OCI-LY7 (cell line): ENCODE measurements at regions not wholly inside any gene's neighbourhood (a gene's known extent, or its start where the extent isn't known, plus 50 kb on each side); places are given as distances from the start of the nearest gene placed in this dataset.
"Not testable (repeated sequence)": the region's sequence is repeated elsewhere in the genome, so short reads cannot be mapped to it uniquely, and the experiment has no call there.

Experiments used
- BruUV-seq: library from RNA; stranded (reverse); fragments of 400-500 nt; replicated peaks from 2 replicates; lab custom pipeline; 2021; lab: Mats Ljungman, UMichigan
- CTCF ChIA-PET: fragments of 300-600 bp; sonication (Branson Sonifier 250); formaldehyde crosslinking; loops from one replicate; lab custom pipeline; 2022; ENCODE audit warnings: antibody characterized with exemption; ENCODE audit not compliant: unreplicated experiment; lab: Charles Lee
- POLR2A ChIA-PET: fragments of 300-600 bp; sonication (Branson Sonifier 250); formaldehyde crosslinking; loops from one replicate; lab custom pipeline; 2022; ENCODE audit warnings: antibody characterized with exemption; lab: Charles Lee
- DNase-seq: peaks from one replicate; pipeline ENCODE4 v3.0.0-alpha.2; 2015; ENCODE audit warnings: low spot score
- H2AFZ ChIP-seq: fragments of 200-600 bp; sonication (generic), shearing (Covaris generic); 2 replicates; pipeline ENCODE4 v1.6.1; 2014; ENCODE audit warnings: mild to moderate bottlenecking, antibody characterized with exemption, low read length, moderate library complexity
- H3K27ac ChIP-seq: fragments of 200-600 bp; sonication (generic); 2 replicates; pipeline ENCODE4 v1.5.1; 2014; ENCODE audit warnings: mixed run types, low read depth, mild to moderate bottlenecking, moderate library complexity, low read length, inconsistent platforms; ENCODE audit not compliant: poor library complexity, severe bottlenecking
- H3K36me3 ChIP-seq: fragments of 200-600 bp; sonication (generic); 2 replicates; pipeline ENCODE4 v1.6.1; 2014; ENCODE audit warnings: mild to moderate bottlenecking, antibody characterized with exemption, low read length, moderate library complexity, mixed read lengths; ENCODE audit not compliant: insufficient read depth
- H3K4me1 ChIP-seq: fragments of 200-600 bp; sonication (generic); 2 replicates; pipeline ENCODE4 v1.5.1; 2014; ENCODE audit warnings: mild to moderate bottlenecking, low read length; ENCODE audit not compliant: insufficient read depth, poor library complexity, severe bottlenecking
- H3K4me2 ChIP-seq: fragments of 200-600 bp; sonication (generic); 2 replicates; pipeline ENCODE4 v1.6.1; 2014; ENCODE audit warnings: mild to moderate bottlenecking, low read length
- H3K4me3 ChIP-seq: fragments of 200-600 bp; sonication (generic); 2 replicates; pipeline ENCODE4 v1.5.1; 2014; ENCODE audit warnings: mild to moderate bottlenecking, low read depth, low read length; ENCODE audit not compliant: poor library complexity, severe bottlenecking
- H3K79me2 ChIP-seq: fragments of 200-600 bp; sonication (generic); 2 replicates; pipeline ENCODE4 v1.6.1; 2016; ENCODE audit warnings: low read depth, mild to moderate bottlenecking, low read length, moderate library complexity, mixed read lengths; ENCODE audit not compliant: insufficient read depth
- H3K9me2 ChIP-seq: fragments of 200-600 bp; sonication (generic); 2 replicates; pipeline ENCODE4 v1.6.1; 2016; ENCODE audit warnings: mild to moderate bottlenecking, low read length, mixed read lengths; ENCODE audit not compliant: insufficient read depth
- H3K9me3 ChIP-seq: fragments of 200-600 bp; sonication (generic); 2 replicates; pipeline ENCODE4 v1.6.1; 2014; ENCODE audit warnings: mild to moderate bottlenecking, mixed run types, low read length, mixed read lengths
- H4K20me1 ChIP-seq: fragments of 200-600 bp; sonication (generic); 2 replicates; pipeline ENCODE4 v1.6.1; 2014; ENCODE audit warnings: mild to moderate bottlenecking, antibody characterized with exemption, low read length, moderate library complexity, mixed read lengths; ENCODE audit not compliant: insufficient read depth
- CTCF ChIP-seq: fragments of 200-600 bp; sonication (generic); conservative IDR thresholded peaks from 2 replicates; pipeline ENCODE4 v1.5.1; 2014; ENCODE audit warnings: mild to moderate bottlenecking, antibody characterized with exemption, low read length, moderate library complexity, mixed read lengths
- EZH2phosphoT487 ChIP-seq: fragments of 200-600 bp; sonication (generic); IDR thresholded peaks from 2 replicates; pipeline ENCODE4 v1.6.1; 2018; ENCODE audit warnings: low read depth, borderline replicate concordance, mild to moderate bottlenecking, mixed run types, antibody characterized with exemption, low read length, moderate library complexity, mixed read lengths
- intact Hi-C: fragments of 100-400 bp; cut with micrococcal nuclease; formaldehyde crosslinking; loops from one replicate; pipeline ENCODE4 v1.10.0; 2022; ENCODE audit not compliant: unreplicated experiment

GRCh38 chr6:51153109-51153508, 334.4 kb downstream of the TFAP2B start:
- H3K4me2 ChIP-seq = no peak overlapping the region
- H4K20me1 ChIP-seq = no peaks in the 10 kb centered on the region
- no peaks in the 10 kb centered on the region for H3K79me2 ChIP-seq
- no peaks in the 10 kb centered on the region for H3K4me1 ChIP-seq
- intact Hi-C loops = no loop called here
- ChIA-PET POLR2A (interaction anchor here (1.2 kb wide), 1 partner anchor 11 kb away, joined by 4 read pairs; no protein-coding TSS in a partner anchor), CTCF (no interaction called here)
- H3K27ac ChIP-seq = no peak overlapping the region
- H3K4me3 ChIP-seq = no peak overlapping the region
- no peaks in the 10 kb centered on the region for H3K9me2 ChIP-seq
- H2AFZ ChIP-seq = no peak overlapping the region
- no peaks in the 10 kb centered on the region for H3K9me3 ChIP-seq
- BruUV-seq = no TSS peak
- TF ChIP-seq CTCF = no peak
- TF ChIP-seq EZH2phosphoT487 = no peak
- no peak for DNase-seq
- no peaks in the 10 kb centered on the region for H3K36me3 ChIP-seq

- POLR2A ChIA-PET, H3K9me2 ChIP-seq, H3K4me1 ChIP-seq, DNase-seq, H2AFZ ChIP-seq, intact Hi-C loops, BruUV-seq, CTCF ChIA-PET, H3K27ac ChIP-seq, H4K20me1 ChIP-seq, H3K36me3 ChIP-seq, H3K79me2 ChIP-seq, H3K4me3 ChIP-seq, H3K4me2 ChIP-seq, H3K9me3 ChIP-seq: not testable (repeated sequence)
These were observed 336.3 kb downstream of the TFAP2B start for GRCh38 chr6:51154925-51155324.

- H3K27ac ChIP-seq, H3K36me3 ChIP-seq, BruUV-seq, intact Hi-C loops, POLR2A ChIA-PET, H2AFZ ChIP-seq, H4K20me1 ChIP-seq, H3K79me2 ChIP-seq, DNase-seq, CTCF ChIA-PET, H3K4me1 ChIP-seq, H3K9me3 ChIP-seq, H3K9me2 ChIP-seq, H3K4me3 ChIP-seq, H3K4me2 ChIP-seq: not testable (repeated sequence)
These were observed 340.6 kb downstream of the TFAP2B start for GRCh38 chr6:51159260-51159659.

- Histone ChIP-seq H3K4me1 (no peaks in the 10 kb centered on the region), H3K79me2 (no peaks in the 10 kb centered on the region), H4K20me1 (no peaks in the 10 kb centered on the region), H3K36me3 (no peaks in the 10 kb centered on the region), H2AFZ (no peak overlapping the region), H3K27ac (no peak overlapping the region), H3K9me2 (no peaks in the 10 kb centered on the region), H3K4me2 (no peak overlapping the region), H3K9me3 (no peaks in the 10 kb centered on the region), H3K4me3 (no peak overlapping the region)
- intact Hi-C loops = no loop called here
- no TSS peak for BruUV-seq
- POLR2A ChIA-PET = no interaction called here
- CTCF ChIA-PET = no interaction called here
- TF ChIP-seq EZH2phosphoT487 (no peak), CTCF (no peak)
- DNase-seq = no peak
These were observed 343.1 kb downstream of the TFAP2B start for GRCh38 chr6:51161752-51162151.
